ENCODE measurements at regions not wholly inside any gene's neighbourhood (a gene's known extent, or its start where the extent isn't known, plus 50 kb on each side); places are given as distances from the start of the nearest gene placed in this dataset.
"Not testable (repeated sequence)": the region's sequence is repeated elsewhere in the genome, so short reads cannot be mapped to it uniquely, and the experiment has no call there.

DNA sequence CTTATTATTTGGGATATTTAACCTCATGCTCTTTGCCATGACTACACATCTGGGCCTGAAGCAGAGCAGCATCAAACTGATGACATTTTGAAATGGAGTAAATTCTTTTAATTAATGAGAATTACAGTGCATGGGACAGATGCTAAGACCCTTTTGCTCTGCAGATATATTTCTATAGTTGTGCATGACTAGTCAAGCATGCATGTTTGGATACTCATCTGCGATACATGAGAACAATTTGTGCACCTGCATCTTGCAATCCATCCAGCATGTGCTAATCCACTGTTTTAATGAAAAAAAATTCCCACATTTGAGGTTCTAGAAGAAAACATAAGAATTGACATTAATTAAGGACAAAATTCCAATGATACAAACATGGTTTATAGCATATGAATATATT, 1047.6 kb upstream of the ACO1 start:
- no peak for DNase-seq

DNA sequence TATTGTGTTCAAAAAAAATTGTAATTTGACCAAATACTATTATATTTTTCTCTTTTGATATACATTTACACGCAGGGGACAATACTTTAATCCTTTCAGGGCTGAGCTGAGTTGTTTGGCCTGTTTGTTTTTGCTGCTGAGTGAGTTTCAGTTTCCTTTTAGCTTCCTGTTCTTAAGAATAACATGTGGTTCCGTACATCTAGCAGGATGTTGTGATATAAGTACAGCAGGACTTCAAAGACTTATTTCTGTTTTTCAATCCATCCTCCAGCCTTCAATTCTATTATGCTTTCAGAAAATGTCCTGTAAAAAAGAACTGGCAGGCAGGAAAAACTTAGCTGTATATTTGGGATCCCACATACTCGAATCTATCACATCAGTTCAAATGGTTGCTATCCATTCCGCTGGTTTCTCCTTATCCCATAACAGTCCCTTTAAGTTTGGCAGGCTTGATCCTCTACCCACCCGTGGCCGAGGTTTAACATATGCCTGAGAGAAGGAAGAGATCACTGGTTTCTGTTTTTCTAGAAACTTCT, 1037.3 kb upstream of the ACO1 start:
- DNase-seq, result peak; percentile 18

DNA sequence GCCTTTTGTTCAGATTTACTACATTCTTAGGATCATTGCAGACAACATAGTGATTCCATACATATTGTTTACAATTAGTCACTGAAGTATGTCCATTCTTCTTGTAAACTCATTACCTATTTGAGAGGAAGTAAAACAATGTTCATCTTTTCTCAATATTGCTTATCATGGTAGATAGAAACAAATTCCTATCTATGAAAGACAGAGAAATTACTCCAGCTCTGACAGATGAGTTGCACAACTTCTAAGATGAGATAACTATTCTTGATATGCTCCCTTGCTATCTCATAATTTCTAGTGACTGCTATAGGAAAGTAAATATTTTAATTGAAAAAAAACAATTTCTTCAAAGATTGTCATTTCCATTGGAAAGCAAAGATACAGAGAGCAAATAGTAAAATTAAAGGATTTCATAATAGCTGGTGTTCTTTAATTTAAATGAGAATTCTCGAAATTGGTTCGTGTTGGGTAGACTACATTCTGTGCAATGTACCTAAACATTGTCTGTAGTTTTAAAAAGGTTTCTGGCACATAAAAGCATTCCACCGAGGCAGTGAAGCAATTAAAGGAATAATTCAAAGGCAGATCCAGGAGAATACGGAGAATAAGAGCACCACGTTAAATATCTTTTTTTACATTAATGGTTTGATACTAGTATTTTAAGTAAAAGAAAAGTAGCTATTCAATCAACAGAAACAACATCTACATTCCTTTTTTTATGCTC, 1029.1 kb upstream of the ACO1 start:
- no peak for DNase-seq

DNA sequence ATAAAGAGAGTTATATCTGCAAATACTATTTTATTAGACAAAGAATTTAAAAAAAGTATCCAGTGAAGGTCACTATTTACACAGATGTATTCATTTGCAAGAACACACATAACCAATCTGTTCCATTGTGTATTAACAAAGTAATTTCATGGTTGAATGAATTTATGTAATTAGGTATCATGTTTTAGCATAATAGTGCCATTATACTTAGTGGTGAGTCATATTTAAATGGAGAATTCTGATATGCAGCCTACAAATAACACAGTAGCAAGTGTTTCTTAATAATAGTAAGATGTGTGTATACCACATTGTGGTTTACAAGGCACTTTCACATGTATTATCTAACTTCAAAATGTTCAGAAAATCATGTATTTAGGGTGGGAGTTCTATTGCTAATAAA, 1028.5 kb upstream of the ACO1 start:
- DNase-seq, result no peak

DNA sequence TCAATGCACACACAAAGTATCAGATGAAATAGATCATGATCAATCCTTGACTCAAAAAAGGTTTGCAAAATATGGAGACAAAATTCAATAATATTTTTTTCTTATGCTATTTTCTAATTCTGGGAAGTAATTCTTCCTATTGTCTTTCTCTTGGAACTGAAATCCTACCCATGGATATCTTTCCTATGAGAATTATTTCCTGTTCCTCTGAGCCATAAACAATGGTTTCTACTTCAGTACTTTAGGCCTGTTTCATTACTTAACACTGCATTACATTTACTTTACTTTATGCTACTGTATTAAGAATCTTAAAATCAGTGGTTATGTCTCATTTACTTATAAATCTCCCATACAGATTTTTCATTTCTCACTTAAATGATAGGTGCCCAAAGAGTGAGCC, 1025.4 kb upstream of the ACO1 start:
- DNase-seq, result no peak

DNA sequence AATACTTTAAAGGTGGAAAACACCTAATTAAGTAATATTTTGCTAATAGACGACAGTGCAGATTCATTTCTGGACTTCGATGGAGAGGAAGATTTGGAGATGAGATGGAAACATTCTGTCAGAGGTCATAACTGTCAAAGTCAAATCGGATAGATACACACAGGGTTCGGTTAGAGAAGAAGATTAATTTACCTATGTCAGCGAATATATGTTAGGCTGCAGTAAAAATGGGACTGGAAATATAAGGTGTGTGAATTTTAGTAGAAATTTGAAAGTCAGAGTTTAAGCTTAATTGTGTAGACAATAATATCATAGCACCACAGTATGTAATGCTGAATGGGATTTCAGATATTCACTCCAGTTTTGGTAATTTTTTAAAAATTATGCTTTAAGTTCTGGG, 1020.3 kb upstream of the ACO1 start:
- no peak for DNase-seq

DNA sequence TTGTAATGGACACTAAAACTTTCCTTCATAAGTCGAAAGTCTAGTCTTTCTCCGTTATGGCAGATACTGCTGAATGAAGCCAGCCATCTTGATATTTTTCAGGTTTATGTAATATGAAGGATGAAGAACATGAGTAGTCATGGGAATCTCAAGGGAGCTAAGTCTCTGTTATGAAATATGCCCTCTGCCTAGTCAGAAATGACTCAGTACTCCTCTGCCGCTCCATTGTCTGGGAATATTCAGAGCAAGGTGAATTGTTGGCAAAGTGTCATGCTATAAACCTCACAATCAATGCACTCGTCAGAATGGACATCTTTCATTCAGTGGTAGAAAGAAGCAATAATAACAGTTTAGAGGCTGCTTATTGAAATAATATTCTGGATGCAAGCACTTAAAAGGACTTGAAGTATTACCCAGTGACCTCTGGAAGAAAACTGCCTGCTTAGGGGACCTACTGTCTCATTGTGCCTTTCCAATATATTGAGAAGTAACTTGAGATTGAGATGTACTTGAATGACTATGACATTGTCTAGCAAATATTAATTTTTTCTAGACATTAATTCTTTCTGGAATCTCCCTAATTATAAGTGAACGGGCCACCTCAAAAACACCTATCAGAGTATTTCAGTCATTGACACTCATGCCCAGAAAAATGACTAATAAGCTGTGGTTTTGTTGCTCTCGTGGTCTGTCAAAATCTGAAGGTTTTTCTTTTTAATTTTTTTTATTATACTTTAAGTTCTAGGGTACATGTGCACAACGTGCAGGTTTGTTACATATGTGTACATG, 1011.5 kb upstream of the ACO1 start:
- DNase-seq, result no peak

DNA sequence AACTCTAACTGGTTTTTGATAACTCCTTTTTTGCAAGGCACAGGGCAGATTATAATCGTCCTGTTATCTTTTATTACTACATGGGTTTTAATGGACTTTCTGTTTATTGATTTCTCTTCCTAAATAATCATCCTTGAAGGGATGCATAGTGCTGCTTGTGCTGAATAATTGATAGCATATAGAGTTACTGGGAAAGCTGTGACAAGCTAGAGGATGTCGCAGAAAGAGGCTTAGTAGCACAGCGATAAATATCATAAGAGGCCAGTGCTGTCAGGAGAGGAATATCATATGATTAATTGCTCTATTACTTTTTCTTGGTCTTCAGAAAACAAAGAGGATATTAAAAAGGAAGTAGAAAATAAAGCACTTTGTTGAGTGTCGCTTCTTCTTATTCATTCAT, 1007.1 kb upstream of the ACO1 start:
- DNase-seq, result no peak

DNA sequence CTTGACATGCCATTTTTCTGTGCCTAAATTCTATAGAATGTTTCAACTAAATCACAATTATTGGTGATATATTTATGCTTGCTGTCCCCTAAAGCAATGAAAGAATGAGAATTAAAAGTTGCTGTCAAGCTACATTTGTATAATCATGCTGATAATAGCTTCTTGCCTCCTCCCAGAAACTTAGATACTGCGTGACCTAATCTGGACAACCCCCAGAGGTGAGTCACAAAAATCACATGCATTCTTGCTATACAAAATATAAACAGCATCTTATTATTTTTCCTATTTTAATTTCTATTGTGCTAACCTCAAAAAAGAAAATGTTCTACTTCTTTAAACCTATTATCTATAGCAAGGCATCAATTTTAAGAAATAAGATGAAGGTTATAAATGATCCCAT, 995.8 kb upstream of the ACO1 start:
- no peak for DNase-seq

- DNase-seq, result no peak
Measured at GRCh38 chr9:31389075-31389474, 995.4 kb upstream of the ACO1 start.

GRCh38 chr9:31390403-31391025, 993.9 kb upstream of the ACO1 start:
- DNase-seq, result no peak

DNA sequence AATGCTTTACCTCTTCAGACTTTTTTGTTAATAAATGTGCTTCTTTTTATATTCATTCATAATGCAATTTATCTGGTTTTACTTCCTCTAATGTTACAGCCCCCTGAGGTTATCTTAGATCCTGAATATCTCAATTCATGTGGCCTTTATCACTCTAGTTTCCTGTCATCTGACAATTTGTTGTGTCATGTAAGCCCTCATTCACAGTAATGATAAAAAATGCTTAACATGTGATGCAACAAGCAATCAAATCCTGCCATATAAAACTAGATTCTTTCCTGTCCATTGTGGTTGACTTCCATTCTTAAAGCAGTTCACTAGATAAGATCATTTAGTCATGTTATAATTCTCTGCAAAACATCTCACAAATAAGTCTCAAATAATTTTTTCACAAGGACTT, 991.2 kb upstream of the ACO1 start:
- no peak for DNase-seq

DNA sequence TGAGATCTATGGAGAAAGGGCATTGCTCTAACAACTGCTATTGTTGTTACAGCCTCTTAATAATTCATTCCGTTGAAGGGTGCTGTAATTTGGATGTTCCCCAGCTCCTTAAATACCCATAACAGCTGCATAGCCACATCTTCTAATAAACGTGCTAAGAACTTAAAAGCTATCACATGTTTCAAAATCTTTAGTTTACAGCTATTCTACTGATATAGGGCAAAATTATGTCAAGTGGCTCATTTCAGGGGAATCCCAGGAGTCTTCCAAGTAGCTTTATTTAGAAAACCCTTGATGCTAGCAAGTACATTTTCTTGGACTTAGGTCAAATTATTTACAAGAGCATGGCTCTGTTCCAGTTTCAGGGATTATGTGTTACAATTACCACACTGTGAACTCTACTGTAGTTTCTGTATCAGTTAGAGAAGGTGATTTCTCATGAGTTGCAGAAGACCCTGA, 990.4 kb upstream of the ACO1 start:
- DNase-seq, result no peak

DNA sequence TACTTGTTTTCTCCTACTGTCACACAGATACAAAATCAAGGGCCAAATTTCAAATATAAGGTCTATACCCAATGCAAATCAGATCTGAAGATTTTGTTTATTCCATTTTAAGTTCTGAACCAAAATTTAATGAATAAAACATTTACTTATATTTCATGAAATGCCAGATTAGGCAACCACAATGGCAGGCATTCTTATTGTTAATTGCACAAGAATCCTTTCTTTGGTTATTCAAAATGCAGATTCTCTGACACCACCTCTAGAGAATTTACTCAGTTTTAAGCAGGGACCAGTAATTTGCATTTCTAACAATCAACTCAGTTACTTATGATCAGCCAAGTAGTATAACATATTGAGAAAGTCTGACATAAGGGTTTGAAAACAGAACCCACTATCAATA, 972.4 kb upstream of the ACO1 start:
- no peak for DNase-seq

DNA sequence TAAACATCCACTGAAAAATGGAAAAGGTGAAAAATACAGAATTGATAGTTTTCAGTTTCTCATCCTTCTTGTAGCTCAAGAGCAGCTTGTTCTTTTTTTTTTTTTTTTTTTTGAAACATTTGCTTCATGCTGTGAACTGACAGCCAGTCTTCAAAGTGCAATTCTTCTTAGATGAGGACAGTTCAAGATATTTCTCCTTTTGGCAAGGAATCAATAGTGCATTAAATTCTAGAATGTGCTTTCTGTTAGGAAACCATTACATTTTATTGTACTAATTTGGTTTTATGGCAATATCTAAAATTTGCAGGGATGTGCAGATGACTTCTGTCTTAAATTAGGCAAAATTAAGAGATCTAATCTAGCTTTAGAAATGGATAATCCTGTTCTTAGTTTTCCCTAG, 969.3 kb upstream of the ACO1 start:
- DNase-seq, result no peak

- DNase-seq, result no peak
Measured at GRCh38 chr9:31418419-31418818, 966.0 kb upstream of the ACO1 start.

- DNase-seq, result not testable (repeated sequence)
Measured at GRCh38 chr9:31443630-31444457, 940.6 kb upstream of the ACO1 start.

DNA sequence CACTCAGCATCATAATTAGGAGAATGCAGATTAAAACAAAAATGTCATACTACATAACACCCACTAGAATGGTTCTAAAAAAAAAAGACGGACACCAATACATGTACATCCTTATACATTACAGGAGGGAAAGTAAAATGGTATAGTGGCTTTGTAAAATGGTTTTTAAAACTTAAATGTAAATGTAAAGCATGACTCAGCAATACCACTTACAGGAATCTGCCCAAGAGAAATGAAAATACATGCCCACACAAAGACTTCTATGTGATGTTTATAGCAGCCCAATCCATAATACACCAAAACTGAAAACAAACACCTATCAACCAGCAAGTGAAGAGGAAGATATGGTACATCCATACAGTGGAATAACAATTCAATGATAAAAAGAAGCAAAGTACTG, 939.1 kb upstream of the ACO1 start:
- DNase-seq, result no peak

GRCh38 chr9:31445960-31446359, 938.5 kb upstream of the ACO1 start:
- DNase-seq, result no peak

GRCh38 chr9:31467075-31467474, 917.4 kb upstream of the ACO1 start:
- no peak for DNase-seq

DNA sequence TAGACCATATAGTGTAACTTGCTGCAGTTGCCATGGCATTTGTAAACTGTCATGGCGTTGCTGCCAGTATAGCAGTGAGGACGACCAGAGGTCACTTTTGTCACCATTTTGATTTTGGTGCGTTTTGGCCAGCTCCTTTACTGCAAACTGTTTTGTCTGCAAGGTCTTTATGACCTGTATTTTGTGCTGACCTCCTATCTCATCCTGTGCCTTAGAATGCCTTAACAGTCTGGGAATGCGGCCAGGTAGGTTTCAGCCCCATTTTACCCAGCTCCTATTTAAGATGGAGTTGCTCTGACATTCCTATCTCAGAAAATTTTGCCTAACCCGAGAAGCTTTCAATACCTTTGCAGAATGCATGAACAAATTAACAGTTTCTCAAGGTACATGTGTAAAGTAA, 914.4 kb upstream of the ACO1 start:
- DNase-seq, result no peak

GRCh38 chr9:31471010-31471409, 913.4 kb upstream of the ACO1 start:
- no peak for DNase-seq

DNA sequence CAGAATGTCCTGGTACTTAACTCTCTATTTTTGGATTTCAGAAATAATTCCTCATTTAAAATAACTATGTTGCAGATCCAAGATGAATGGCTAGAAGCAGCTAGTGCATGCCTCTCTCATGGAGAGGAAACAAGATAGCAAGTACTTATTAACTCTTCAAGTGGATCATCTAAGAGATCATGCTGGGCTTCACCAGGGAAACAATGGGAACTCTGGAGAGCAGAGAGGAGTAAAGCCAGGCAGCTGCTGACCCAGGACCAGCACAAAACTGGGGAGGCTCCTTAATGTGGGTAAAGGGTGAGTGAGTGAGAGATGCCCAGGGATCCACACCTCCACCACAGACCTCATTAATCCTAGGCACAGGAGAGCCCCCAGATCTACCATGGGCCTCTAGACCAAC, 897.8 kb upstream of the ACO1 start:
- no peak for DNase-seq
